Left ventricle myocardium inferior (tissue), 1 donor: ENCODE measurements at regions not wholly inside any gene's neighbourhood (a gene's known extent, or its start where the extent isn't known, plus 50 kb on each side); places are given as distances from the start of the nearest gene placed in this dataset.

Experiments used
- DNase-seq: peaks from one replicate; pipeline ENCODE4 v3.0.0-alpha.2; 2020
- H3K27ac ChIP-seq: fragments of 200-600 bp; replicated peaks from 2 replicates; pipeline ENCODE4 v1.8.0; 2021
- H3K27me3 ChIP-seq: fragments of 200-600 bp; 2 replicates; pipeline ENCODE4 v1.8.0; 2021; ENCODE audit warnings: low read depth
- H3K36me3 ChIP-seq: fragments of 200-600 bp; 2 replicates; pipeline ENCODE4 v1.8.0; 2021
- H3K4me1 ChIP-seq: fragments of 200-600 bp; 2 replicates; pipeline ENCODE4 v1.8.0; 2021
- H3K4me3 ChIP-seq: fragments of 200-600 bp; 2 replicates; pipeline ENCODE4 v1.8.0; 2021; ENCODE audit warnings: mild to moderate bottlenecking, moderate library complexity
- H3K9me3 ChIP-seq: fragments of 200-600 bp; replicated peaks from 2 replicates; pipeline ENCODE4 v1.8.0; 2021
- CTCF ChIP-seq: fragments of 200-600 bp; IDR thresholded peaks from 2 replicates; pipeline ENCODE4 v1.8.0; 2021; ENCODE audit warnings: antibody characterized with exemption, mild to moderate bottlenecking, borderline replicate concordance
- intact Hi-C: fragments of 100-400 bp; cut with micrococcal nuclease; formaldehyde crosslinking; loops from one replicate; pipeline ENCODE4 v1.11.0; 2022
- donor health status: DM: no; HTN: yes; CAD: no; lungs with severe emphysema.

GRCh38 chr5:8694545-8694944 is 825.6 kb downstream of the MTRR start:
- no peak overlapping the region for H3K27ac ChIP-seq
- H3K9me3 ChIP-seq = peaks cover 6% of the 10 kb centered on the region
- no peaks in the 10 kb centered on the region for H3K27me3 ChIP-seq
- H3K4me1 ChIP-seq = no peaks in the 10 kb centered on the region
- H3K4me3 ChIP-seq = no peak overlapping the region
- DNase-seq = no peak
- intact Hi-C loops = no loop called here
- H3K36me3 ChIP-seq = no peaks in the 10 kb centered on the region
- TF ChIP-seq CTCF = no peak

GRCh38 chr5:8695902-8696845 is 827.2 kb downstream of the MTRR start:
- H3K4me3 ChIP-seq = no peak overlapping the region
- H3K27me3 ChIP-seq = no peaks in the 10 kb centered on the region
- no peaks in the 10 kb centered on the region for H3K4me1 ChIP-seq
- no peak overlapping the region for H3K27ac ChIP-seq
- no peaks in the 10 kb centered on the region for H3K36me3 ChIP-seq
- intact Hi-C loops = no loop called here
- TF ChIP-seq CTCF = no peak
- H3K9me3 ChIP-seq = peaks cover 6% of the 10 kb centered on the region
- no peak for DNase-seq

GRCh38 chr5:8700222-8700621 is 831.3 kb downstream of the MTRR start:
- no peaks in the 10 kb centered on the region for H3K27me3 ChIP-seq
- no peak overlapping the region for H3K27ac ChIP-seq
- no peak overlapping the region for H3K4me3 ChIP-seq
- no peak for TF ChIP-seq CTCF
- no peak for DNase-seq
- intact Hi-C loops = no loop called here
- H3K36me3 ChIP-seq = no peaks in the 10 kb centered on the region
- peaks cover 6% of the 10 kb centered on the region for H3K9me3 ChIP-seq
- no peaks in the 10 kb centered on the region for H3K4me1 ChIP-seq

GRCh38 chr5:8700671-8701070 is 831.7 kb downstream of the MTRR start:
- Histone ChIP-seq H3K4me3 (no peak overlapping the region), H3K36me3 (no peaks in the 10 kb centered on the region), H3K9me3 (peaks cover 6% of the 10 kb centered on the region), H3K4me1 (no peaks in the 10 kb centered on the region), H3K27me3 (no peaks in the 10 kb centered on the region), H3K27ac (no peak overlapping the region)
- no peak for TF ChIP-seq CTCF
- intact Hi-C loops = no loop called here
- DNase-seq = no peak

GRCh38 chr5:8701251-8701650 is 832.3 kb downstream of the MTRR start:
- no peak for DNase-seq
- H3K27ac ChIP-seq = no peak overlapping the region
- no peaks in the 10 kb centered on the region for H3K27me3 ChIP-seq
- H3K4me1 ChIP-seq = no peaks in the 10 kb centered on the region
- H3K4me3 ChIP-seq = no peak overlapping the region
- peaks cover 6% of the 10 kb centered on the region for H3K9me3 ChIP-seq
- intact Hi-C loops = no loop called here
- TF ChIP-seq CTCF = no peak
- no peaks in the 10 kb centered on the region for H3K36me3 ChIP-seq
